ENCODE measurements at regions not wholly inside any gene's neighbourhood (a gene's known extent, or its start where the extent isn't known, plus 50 kb on each side); places are given as distances from the start of the nearest gene placed in this dataset.
"Not testable (repeated sequence)": the region's sequence is repeated elsewhere in the genome, so short reads cannot be mapped to it uniquely, and the experiment has no call there.

DNA sequence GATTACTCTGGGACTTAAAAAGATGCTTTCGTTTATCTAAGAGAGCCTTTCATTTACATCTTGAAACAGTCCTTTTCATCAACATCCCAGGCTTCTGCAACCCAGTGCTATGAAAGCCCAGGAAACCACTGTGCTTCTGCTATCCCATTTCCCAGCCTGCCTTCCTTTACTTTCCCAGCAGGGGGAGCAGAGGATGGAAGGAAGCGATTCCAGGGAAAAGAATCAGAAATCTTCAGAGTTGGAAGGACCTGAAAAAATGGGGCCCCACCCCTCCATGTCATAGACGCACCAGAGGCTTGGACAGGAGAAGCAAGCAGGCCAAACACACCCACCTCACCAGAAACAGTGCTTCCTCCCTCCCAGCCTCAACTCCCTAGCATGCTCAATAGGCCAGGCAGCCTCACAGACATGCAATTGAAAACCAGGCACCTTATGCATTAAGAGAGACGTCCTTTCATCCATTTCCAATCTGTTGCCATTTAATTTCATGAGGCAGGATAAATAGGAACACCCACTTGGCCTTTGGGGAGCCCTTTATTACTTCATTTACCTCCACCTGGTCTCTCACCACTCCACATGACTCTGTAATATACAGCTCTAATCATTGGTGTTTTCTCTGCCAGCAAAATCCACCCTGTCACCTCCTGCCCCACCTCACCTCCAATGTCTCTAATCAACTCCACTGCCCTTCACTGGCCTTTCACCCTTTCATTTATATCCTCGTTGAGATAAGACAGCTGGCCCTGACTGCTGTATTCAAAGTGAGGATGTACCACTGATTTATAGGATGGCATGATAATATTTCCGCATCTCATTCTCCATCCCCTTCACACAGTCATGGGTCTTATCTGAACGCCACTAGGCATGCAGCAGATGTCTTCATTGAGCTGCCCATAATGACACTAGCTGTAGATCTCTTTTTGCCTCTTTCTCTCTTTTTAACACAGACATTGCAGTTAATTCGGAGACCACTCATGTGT is 583.9 kb downstream of the NTRK3 start:
- no peak for DNase-seq

DNA sequence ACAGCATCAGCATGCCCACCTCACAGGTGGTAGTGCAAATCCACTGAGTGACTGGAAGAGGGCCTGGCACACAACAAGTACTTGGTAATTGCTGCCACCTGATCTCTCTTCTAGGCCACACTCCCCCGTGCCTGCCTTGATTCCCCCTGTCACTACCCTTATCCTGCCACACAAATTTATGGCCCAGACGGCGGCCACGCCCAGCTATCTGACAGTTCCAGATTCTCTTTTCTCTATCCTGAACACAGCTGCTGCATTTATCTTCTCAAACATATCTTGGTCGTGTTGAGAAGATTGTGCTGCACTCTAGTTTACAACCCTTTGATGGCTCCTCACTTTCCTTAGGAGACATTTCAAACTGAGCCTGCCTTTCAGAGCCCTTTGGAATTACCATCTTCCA is 585.2 kb downstream of the NTRK3 start:
- DNase-seq, result no peak

DNA sequence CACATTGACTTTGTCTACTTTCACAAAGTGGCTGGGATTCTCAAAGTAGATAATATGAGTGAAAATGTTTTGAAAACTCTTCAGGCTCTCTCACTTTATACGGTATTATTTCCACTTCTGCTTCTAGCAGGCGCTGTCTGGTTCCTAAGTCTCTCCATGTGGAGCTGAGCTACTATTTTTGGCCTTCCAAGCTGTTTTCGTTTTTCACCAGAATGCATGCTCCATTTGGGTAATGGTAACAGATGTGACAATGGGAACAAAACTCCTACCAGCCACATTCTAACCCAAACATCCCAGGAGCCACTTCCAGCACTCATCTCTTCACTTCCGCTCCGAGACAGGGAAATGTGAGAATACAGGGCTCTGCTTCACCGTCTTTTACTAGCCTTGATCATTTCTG is 586.7 kb downstream of the NTRK3 start:
- DNase-seq, result no peak

GRCh38 chr15:87668768-87669564 is 587.6 kb downstream of the NTRK3 start:
- DNase-seq, result not testable (repeated sequence)

GRCh38 chr15:87667643-87668042 is 588.9 kb downstream of the NTRK3 start:
- no peak for DNase-seq

GRCh38 chr15:87662575-87662974 is 594.0 kb downstream of the NTRK3 start:
- no peak for DNase-seq

GRCh38 chr15:87661454-87662355 is 594.8 kb downstream of the NTRK3 start:
- DNase-seq, result no peak

GRCh38 chr15:87660251-87661129 is 596.0 kb downstream of the NTRK3 start:
- DNase-seq, result no peak

DNA sequence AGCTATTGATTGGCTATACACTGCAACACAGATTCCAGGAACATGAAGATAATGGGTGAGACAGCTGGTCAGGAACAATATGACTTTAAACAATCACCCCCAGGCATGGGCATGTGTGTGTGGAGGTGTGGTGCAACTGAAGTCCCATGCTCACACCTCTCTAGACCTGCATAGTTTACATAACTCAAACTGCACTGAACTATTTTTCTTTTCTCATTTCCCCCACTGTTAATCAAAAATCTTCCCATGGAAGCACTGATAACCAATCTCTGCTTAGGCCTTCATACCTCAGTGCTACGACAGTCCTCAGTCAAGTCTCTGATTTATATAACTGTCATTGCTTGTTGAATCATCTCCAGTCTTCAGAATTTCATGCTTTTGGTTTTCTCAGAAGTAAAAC is 600.2 kb downstream of the NTRK3 start:
- DNase-seq, result no peak

DNA sequence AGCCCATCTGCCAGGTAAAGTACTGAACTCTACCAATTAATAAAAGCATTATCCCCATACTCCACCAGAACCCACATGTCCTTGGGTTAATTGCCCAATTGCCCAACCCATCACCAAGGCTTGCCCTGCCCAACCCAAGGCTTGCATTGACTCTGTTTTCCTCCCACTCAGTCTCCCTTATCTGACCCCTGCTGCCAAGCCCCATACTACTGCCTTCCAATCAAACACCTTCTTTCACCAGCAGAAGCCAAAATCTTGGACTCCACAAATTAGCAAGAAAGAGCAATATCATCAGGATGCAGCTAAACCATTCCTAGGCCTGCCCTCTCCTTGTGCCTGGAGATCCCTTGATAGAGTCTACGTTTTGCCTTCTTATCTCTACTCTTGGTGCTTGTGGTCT is 602.9 kb downstream of the NTRK3 start:
- DNase-seq, result no peak

GRCh38 chr15:87649175-87649574 is 607.4 kb downstream of the NTRK3 start:
- no peak for DNase-seq

DNA sequence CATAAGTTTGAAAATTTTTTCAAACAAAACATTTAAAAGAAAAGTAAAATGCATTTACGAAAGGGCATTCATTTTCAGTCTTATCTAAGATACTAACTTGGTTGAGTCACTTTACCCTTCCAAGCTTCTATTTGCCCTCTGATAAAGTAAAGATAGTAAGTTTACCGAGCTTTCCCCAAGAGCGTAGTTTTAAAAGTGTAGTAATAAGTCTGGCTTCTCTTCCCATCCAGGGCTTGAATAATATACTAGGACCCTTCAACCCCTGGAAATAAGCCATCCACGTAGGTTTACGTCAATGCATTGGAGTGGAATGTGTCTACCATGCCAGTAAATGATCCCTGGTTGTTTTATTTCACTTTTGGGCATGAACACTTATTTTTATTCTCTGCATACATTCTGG is 608.3 kb downstream of the NTRK3 start:
- DNase-seq, result no peak

DNA sequence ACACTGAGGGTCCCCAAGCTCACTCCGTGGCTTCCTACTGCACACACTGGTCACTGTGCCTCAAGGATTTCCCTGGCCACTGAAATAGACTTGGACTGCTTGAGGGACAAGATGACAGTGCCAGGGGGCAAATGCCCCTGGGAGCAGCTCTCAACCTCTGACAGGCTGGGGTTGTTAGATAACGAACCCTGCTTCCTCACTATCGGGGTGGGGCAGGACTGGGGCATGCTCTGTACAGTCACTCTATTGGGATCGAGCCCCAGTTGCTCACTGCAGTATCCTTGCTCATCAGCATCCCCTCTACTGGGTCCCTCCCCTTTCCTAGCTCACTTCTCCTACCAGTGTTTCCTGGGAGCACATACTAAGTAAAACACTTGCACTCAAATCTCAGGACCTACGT is 610.8 kb downstream of the NTRK3 start:
- no peak for DNase-seq

GRCh38 chr15:87642997-87643396 is 613.5 kb downstream of the NTRK3 start:
- not testable (repeated sequence) for DNase-seq

DNA sequence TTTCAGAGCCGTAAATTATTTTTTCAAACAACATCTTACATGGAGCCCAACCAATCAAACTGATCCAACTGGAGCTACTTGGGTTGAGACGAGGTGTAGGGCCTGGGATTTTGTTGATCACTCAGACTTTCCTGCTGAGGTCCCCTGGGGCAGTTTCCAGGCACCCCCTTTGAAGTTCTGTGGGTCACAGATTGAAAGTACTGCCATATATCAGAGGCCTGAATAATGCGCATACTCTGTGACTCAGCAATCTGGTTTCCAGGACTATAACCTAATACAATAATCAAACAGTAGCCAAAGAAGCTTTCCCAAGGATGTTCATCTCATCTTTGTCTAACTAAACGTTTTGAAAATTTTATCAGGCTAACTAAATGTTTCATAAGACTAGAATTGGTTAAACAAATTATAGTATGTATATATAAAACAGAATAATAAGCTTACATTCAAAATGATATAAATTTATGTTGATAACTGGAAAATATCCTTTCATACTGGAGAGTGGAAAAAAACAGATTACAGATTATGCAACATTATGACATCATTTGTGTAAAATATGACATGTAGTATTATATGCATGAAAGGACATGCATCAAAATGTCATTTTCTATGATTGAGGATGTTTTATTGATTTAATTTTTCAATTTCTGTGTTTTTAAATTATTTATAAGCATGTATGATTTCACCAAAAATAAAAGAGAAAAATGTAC is 617.1 kb downstream of the NTRK3 start:
- DNase-seq, result no peak

DNA sequence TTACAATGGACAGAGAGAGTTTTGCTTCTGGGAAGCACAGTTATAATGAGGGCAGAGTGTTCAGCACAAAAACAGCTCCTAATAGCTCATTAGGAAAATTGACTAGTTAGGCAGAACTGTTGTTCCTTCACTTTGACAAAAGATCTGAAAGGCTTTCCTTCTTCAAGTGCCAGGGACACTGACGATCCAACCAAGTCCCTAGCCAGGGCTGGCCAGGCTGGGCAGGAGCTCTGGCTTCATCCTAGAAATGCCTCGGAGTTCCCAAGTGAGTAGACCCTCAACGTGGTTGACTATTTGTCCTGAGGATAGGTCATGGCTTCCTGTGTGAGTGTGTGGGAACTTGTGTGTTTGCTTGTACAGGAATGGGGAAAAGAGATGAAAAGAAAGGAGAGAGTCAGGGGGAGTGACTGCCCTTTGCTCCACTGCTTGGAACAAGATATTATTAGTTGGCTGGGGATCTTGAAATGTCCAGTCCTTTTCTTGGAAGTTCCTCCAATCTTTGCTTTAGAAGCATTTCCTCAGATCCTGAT is 617.9 kb downstream of the NTRK3 start:
- DNase-seq, result no peak

DNA sequence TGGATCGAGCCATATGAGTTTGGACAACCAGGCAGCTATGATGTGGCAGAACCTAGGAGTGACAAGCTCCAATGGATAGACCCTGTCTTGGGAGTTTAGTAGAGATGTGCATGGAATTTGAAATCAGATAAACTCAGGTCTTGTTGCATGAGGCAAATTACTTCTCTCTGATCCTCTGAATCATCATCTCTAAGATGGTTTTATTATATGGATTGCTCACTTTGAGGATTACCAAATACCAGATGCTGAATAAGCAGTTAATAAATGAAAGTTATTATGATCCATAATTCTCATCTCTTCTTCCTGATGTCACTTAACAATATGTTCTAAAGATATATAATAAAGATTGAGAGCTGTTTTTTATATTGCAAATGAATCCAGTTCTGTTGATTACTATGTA is 622.2 kb downstream of the NTRK3 start:
- DNase-seq, result no peak

- peak; percentile 16 for DNase-seq
Measured at GRCh38 chr15:87633525-87633924, 623.0 kb downstream of the NTRK3 start.

GRCh38 chr15:87632364-87632763 is 624.2 kb downstream of the NTRK3 start:
- DNase-seq, result no peak

GRCh38 chr15:87631775-87632174 is 624.8 kb downstream of the NTRK3 start:
- DNase-seq, result no peak

DNA sequence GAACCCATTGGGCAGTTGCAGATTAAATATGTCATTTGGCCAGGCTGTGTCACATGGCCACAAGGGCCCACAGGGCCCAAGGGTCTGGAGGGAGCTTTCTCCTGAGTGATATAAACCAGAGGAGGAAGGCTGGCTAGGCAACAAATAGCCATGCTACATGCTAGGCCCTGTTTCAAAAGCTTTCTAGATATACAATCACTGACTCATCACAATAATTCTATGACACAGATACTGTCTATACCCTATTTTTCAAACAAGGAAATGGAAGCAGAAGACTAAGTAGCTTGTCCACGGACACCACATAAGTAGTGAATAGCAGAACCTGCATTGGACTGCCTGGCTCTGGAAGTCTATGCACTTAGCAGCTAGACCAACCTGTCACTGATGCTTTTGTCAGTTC is 625.4 kb downstream of the NTRK3 start:
- DNase-seq, result no peak
